ENCODE measurements at regions not wholly inside any gene's neighbourhood (a gene's known extent, or its start where the extent isn't known, plus 50 kb on each side); places are given as distances from the start of the nearest gene placed in this dataset.

DNA sequence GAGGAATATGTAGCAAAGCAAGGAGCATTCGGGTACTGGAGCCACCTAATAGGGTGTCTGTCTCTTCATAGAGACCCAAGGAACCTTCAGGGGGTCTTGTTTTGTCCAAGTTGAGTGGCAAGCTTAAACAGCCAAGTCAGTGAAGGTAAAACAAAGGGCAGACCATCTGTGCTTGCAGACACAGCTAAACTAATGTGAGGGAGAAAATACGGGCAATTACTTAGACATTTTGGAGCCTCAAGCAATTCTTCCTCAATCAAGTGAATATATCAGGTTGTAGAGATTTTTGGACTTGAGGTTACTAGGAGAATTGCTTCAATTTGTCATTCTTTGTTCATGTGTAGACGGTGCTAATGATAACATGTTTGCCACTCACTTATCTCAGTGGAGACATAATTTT, 148.2 kb upstream of the ARHGAP20 start:
- TF ChIP-seq SUZ12 (IDR thresholded peaks at IDR 0.05) (no peak), FOXM1 (IDR thresholded peaks at IDR 0.05; ENCODE audit: borderline replicate concordance) (no peak), CTBP1 (IDR thresholded peaks at IDR 0.05; ENCODE audit: borderline replicate concordance) (no peak)
